GM21529 (cell line): ENCODE measurements at regions not wholly inside any gene's neighbourhood (a gene's known extent, or its start where the extent isn't known, plus 50 kb on each side); places are given as distances from the start of the nearest gene placed in this dataset.

Source experiments
- ATAC-seq: cut with Tn5 transposase; IDR thresholded peaks from one replicate; pipeline ENCODE4 v1.9.1; 2021; ENCODE audit not compliant: unreplicated experiment

DNA sequence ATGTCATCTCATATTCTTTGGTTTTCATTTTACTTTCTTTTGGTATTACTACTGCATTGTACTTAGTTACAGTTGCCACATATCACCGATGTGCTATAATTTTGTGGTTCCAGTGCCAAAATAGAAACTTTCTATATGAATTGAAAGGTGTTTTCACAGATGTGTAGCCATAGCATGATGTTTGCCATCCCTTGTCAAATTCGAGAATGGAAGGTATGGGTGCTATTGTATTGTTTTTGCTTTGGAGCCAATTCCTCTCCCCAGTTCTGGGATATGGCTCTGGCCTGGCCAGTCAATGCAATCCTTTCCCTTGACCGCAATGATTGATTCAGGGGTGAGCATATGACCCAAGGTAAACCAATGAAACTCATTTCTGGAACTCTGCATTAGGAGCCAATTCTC lies 86.2 kb upstream of the RPS6KA3 start:
- peak; percentile 80 for ATAC-seq

DNA sequence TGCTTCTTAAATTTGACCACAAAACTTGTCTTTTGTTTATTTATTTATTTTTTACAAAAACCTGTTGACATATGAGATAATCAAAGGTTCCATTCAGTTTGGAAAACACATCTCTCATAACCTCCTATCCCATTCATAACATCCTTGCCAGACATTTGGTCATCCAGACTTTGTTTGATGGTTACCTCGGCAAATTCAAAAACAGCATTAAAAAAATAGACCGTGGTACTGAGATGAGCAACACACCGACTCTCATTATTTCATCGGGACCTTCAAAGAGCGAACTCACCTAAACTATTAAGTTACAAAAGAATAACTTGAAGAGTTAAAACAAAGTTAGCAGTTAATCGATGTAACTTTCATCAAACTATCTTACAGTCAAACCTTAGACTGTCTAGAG lies 85.8 kb upstream of the RPS6KA3 start:
- peak; percentile 20 for ATAC-seq

DNA sequence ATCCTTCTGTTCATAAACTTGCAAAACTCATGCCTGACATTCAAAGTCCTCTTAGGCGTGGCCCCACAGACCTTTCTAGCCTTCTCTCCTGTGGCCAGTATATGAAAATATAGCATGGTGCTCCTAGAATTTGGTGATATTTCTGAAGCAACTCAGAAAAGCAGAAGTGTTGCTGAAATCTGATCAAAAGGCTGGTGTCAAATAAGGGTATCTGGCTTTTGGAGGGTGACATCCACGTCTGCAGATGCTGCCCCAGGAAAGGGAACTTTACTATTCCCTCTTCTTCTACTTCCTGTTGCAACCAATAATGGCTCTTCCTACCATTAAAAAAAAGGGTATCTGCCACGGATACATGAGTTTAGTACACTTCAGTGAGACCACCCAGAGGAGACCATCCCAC lies 83.9 kb upstream of the RPS6KA3 start:
- no peak for ATAC-seq

DNA sequence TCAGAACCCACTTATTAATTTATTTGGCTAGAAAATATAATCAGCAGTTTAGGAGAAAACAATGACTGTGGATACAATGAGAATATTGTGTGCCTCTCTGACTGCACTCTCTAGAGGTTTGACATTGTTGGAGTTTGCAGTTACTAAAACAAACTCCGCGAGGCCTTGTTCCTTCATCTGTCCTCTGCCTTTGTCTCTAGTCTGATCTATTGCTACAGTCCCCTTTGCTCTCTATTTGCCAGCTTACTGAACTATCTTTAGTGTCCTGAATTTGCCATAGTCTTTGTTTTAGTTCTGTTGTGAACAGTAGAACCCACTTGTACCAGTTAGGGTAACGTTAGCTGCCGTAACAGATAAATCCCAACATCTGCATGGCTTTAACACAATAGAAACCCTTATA lies 81.4 kb upstream of the RPS6KA3 start:
- no peak for ATAC-seq

DNA sequence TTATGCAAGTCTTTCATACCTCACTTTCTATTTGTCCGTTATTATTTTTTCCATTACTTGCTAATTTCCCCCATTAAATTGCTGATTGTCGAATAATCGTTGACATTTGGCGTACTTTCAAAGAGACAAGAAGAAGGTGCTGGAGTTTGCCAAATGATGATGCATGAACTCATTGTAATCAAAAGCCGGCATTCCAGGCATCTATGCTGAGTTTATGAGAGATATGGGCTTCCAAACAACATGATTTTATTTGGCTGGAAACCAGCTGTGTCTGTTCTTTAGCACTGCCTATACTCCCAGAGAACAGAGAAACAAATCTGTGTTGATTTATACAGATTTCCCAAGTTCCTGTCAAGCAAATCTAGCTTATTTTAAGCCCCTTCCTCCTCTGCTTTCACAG lies 80.8 kb upstream of the RPS6KA3 start:
- no peak for ATAC-seq

DNA sequence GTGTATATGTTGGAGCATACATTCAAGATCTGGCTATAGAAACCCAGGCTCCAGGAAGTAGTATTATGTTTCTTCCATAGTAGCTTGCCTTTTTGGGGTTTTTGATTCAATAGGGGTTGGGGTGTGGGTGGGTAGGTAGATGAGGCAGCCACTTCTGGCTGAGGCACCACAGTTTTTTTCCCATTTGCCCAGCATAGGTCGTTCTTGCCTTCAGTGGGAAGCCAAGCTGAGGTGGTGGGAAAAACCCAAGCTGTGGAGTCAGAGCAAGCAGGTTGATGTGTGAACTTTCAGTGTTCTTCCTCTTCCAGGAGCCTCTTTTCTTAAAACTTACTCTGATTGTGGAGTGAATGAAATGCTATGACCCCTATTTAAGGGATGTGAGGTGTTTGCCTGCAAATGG lies 67.0 kb upstream of the RPS6KA3 start:
- no peak for ATAC-seq

DNA sequence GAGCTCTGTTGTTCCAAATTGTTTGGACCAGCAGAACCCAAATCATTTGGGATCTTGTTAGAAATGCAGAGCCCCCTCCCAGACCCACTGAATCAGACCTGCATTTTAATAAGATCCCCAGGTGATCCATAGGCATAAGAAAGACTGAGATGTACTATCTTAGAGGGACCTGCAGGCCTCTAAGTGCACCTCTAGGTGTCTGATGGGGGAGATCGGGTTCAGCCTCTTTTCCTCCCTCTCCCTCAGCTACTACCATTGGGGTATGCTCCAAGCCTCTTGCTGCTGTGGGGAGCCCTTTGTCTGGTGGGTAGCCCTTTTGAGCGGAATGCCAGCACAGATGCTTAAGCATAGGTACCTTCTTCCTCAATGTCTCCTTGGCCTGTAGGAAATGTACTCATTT lies 63.8 kb upstream of the RPS6KA3 start:
- ATAC-seq = no peak

DNA sequence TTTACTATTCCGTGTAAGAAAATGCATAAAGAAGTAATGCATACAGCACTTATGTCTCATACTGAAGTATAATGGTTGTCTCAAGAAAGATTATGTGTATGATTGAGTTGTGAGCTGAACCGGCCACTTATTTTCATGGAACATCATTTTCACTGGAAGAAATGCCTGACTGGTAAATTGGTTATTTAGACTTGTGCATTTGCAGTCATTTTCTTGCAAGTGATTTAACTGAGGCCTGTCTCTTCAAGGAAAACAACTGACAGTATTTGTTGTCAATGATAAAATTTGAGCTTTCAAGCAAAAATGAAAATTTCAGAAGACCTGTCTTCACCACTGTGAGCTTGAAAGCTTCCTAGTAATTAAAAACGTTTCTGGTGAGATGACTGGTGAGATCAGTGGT lies 62.7 kb upstream of the RPS6KA3 start:
- no peak for ATAC-seq

DNA sequence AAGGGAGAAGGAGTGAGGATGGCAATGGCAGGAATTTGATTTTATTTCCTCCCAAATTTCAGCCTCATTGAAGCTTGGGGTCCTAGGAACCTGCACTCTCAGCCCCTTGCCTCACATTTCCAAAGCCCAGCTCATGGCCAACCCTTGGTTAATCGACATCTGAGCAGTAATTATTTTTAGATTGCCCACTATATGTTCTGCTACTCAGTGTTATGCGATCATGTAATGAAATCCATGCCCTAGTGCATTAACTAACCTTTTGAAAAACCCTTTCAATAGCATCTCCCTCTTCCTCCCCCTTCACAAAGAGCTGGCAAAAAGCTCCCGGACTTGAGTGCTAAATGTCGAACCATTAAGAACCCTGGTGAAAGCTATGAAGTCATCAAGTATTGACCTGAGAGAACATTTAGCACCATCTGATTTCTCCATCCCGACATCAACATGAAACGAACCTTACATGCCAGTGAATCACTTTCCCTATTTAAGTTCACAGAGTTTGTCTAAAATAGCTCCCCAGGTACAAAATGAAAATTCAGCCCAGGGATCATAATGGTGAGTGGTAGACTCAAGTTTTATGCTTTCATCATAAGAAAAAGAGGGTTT lies 59.2 kb upstream of the RPS6KA3 start:
- ATAC-seq = no peak

DNA sequence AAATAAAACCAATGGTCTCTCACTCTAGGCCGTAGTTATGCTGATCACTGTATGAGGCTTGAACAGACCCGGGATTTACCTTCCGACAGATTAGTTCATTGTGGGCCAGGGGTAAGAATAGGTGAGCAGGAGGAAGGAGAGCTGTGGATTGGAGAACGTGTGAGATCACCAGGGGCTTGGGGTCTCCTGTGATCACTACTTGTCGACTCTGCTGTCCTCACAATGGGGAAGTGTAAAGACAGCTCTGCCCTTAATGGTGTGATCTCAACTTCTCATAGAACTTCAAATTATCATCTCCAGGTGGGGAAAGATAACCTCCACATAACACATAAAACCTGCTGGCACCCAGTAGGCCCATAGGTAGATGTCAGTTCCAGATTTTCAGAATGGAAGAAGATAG lies 56.2 kb upstream of the RPS6KA3 start:
- no peak for ATAC-seq

DNA sequence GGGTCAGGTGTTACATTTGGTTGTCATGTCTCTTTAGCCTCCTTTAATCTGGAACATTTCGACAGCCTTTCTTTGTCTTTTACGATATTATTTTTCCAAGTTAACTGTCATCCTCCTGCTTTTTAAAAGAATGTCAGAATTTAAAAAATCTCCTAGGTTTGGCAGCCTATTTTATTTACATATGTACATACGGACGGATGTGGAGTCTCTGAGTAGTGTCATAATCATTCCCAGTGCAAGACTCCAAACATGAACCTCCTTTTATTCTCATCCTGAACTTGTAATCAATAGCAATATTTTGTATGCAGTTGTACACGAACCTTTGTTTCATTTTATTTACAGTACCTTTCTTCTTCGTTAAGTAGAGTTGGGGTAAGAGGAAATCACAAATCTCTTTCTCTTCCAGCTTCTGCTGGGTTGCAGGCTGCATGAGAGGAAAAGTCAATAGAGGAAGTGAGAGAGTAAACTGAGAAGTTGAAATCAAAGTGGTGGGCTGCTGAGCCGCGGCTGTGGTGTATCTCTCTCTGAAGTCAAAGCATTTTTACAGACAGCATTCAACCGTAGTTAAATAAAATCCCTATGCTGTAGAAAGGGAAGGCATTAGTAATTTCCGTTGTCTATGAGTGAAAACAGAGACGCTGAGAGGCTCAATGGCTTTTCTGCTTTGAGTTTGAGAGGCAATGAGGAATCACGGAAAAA lies 53.9 kb upstream of the RPS6KA3 start:
- ATAC-seq = peak; percentile 93

DNA sequence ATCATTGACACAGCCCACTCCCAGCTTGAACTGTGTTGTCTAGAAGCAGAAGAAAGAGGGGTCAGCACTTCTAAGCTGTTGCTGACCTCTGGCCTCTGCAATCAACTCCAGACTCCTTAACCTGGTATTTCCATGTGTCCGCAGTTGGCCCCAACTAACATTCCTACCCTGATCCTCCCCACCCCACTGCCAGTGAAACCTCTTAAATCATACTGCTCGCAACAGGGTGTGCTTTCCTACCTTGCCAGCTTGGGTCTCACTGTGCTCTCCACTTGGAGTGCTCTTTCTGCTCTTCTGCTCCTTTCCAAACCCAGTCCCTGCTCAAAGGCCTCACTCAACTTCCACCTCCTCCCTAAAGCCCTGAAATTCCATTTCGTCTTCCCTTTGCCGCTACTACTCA lies 52.3 kb upstream of the RPS6KA3 start:
- no peak for ATAC-seq

DNA sequence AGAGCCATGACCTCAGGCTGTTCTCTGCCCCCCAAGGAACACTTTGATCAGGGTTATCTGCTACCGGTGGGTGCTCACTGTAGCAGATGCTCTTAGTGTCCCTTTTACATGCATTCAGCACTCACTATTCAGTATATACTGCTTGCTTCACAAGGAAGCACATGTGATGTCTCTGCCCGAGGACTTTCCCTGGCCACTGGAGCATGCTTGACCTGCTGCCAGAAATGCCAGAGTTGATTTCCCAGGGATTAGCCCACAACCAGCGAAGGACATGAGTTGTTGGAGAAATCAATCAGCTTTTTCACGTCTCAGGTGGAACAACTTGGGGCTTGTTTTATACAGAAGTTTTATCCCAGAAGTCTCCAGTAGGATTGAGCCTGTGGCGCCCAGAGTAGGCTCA lies 51.2 kb upstream of the RPS6KA3 start:
- ATAC-seq = no peak
